ENCODE measurements at regions not wholly inside any gene's neighbourhood (a gene's known extent, or its start where the extent isn't known, plus 50 kb on each side); places are given as distances from the start of the nearest gene placed in this dataset.
"Not testable (repeated sequence)": the region's sequence is repeated elsewhere in the genome, so short reads cannot be mapped to it uniquely, and the experiment has no call there.

- no peak overlapping the region for H3K4me2 ChIP-seq (ENCODE audit: low read length)
- no peaks in the 10 kb centered on the region for H3K4me1 ChIP-seq (ENCODE audit: insufficient read depth, low read length, poor library complexity, severe bottlenecking)
- TF ChIP-seq CTCF (conservative IDR thresholded peaks at IDR 0.05; ENCODE audit: low read length) (no peak), EZH2phosphoT487 (IDR thresholded peaks at IDR 0.05; ENCODE audit: borderline replicate concordance, low read depth, low read length) (no peak)
- no peak overlapping the region for H3K27ac ChIP-seq (ENCODE audit: low read depth, low read length, poor library complexity, severe bottlenecking)
- H3K9me3 ChIP-seq (ENCODE audit: low read length), result no peaks in the 10 kb centered on the region
- BruUV-seq (replicated peaks), result no TSS peak
- no peak overlapping the region for H2AFZ ChIP-seq (ENCODE audit: low read length)
- no peaks in the 10 kb centered on the region for H4K20me1 ChIP-seq (ENCODE audit: insufficient read depth, low read length)
- no peak overlapping the region for H3K4me3 ChIP-seq (ENCODE audit: low read depth, low read length, poor library complexity, severe bottlenecking)
- ChIA-PET POLR2A (interaction anchor here (0.6 kb wide), 1 partner anchor 636 kb away, joined by 3 read pairs; no protein-coding TSS in a partner anchor), CTCF (ENCODE audit: unreplicated experiment) (no interaction called here)
- H3K36me3 ChIP-seq (ENCODE audit: insufficient read depth, low read length), result no peaks in the 10 kb centered on the region
- H3K79me2 ChIP-seq (ENCODE audit: insufficient read depth, low read depth, low read length), result no peaks in the 10 kb centered on the region
- H3K9me2 ChIP-seq (ENCODE audit: insufficient read depth, low read length), result no peaks in the 10 kb centered on the region
- intact Hi-C loops (cut with micrococcal nuclease; ENCODE audit: unreplicated experiment), result no loop called here
- no peak for DNase-seq (ENCODE audit: low spot score)
Observed at GRCh38 chr3:70464465-70464864, 152.0 kb upstream of the MDFIC2 start.

- POLR2A ChIA-PET; H3K4me1 ChIP-seq (ENCODE audit: insufficient read depth, low read length, poor library complexity, severe bottlenecking); H3K9me2 ChIP-seq (ENCODE audit: insufficient read depth, low read length); intact Hi-C loops (cut with micrococcal nuclease; ENCODE audit: unreplicated experiment); BruUV-seq (replicated peaks); H3K27ac ChIP-seq (ENCODE audit: low read depth, low read length, poor library complexity, severe bottlenecking); CTCF ChIA-PET (ENCODE audit: unreplicated experiment); H3K79me2 ChIP-seq (ENCODE audit: insufficient read depth, low read depth, low read length); H3K4me2 ChIP-seq (ENCODE audit: low read length); H3K4me3 ChIP-seq (ENCODE audit: low read depth, low read length, poor library complexity, severe bottlenecking); H3K36me3 ChIP-seq (ENCODE audit: insufficient read depth, low read length); DNase-seq (ENCODE audit: low spot score); H3K9me3 ChIP-seq (ENCODE audit: low read length); H2AFZ ChIP-seq (ENCODE audit: low read length); H4K20me1 ChIP-seq (ENCODE audit: insufficient read depth, low read length): not testable (repeated sequence)
Observed at GRCh38 chr3:70450220-70450619, 137.8 kb upstream of the MDFIC2 start.

- H3K36me3 ChIP-seq (ENCODE audit: insufficient read depth, low read length); H3K79me2 ChIP-seq (ENCODE audit: insufficient read depth, low read depth, low read length); H3K27ac ChIP-seq (ENCODE audit: low read depth, low read length, poor library complexity, severe bottlenecking); DNase-seq (ENCODE audit: low spot score); H3K4me1 ChIP-seq (ENCODE audit: insufficient read depth, low read length, poor library complexity, severe bottlenecking); CTCF ChIA-PET (ENCODE audit: unreplicated experiment); H3K4me3 ChIP-seq (ENCODE audit: low read depth, low read length, poor library complexity, severe bottlenecking); intact Hi-C loops (cut with micrococcal nuclease; ENCODE audit: unreplicated experiment); H2AFZ ChIP-seq (ENCODE audit: low read length); H4K20me1 ChIP-seq (ENCODE audit: insufficient read depth, low read length); H3K9me3 ChIP-seq (ENCODE audit: low read length); BruUV-seq (replicated peaks); H3K9me2 ChIP-seq (ENCODE audit: insufficient read depth, low read length); H3K4me2 ChIP-seq (ENCODE audit: low read length): not testable (repeated sequence)
- POLR2A ChIA-PET, result interaction anchor here (0.6 kb wide), 1 partner anchor 22 kb away, joined by 3 read pairs; no protein-coding TSS in a partner anchor
Observed at GRCh38 chr3:70435422-70435821, 123.0 kb upstream of the MDFIC2 start.

GRCh38 chr3:70433091-70433490, 120.7 kb upstream of the MDFIC2 start:
- no peak for TF ChIP-seq CTCF (conservative IDR thresholded peaks at IDR 0.05; ENCODE audit: low read length)
- no peak for TF ChIP-seq EZH2phosphoT487 (IDR thresholded peaks at IDR 0.05; ENCODE audit: borderline replicate concordance, low read depth, low read length)
- H3K4me2 ChIP-seq (ENCODE audit: low read length), result no peak overlapping the region
- no peaks in the 10 kb centered on the region for H3K36me3 ChIP-seq (ENCODE audit: insufficient read depth, low read length)
- H3K9me2 ChIP-seq (ENCODE audit: insufficient read depth, low read length), result no peaks in the 10 kb centered on the region
- intact Hi-C loops (cut with micrococcal nuclease; ENCODE audit: unreplicated experiment), result no loop called here
- no peaks in the 10 kb centered on the region for H3K9me3 ChIP-seq (ENCODE audit: low read length)
- H3K79me2 ChIP-seq (ENCODE audit: insufficient read depth, low read depth, low read length), result no peaks in the 10 kb centered on the region
- CTCF ChIA-PET (ENCODE audit: unreplicated experiment), result no interaction called here
- POLR2A ChIA-PET, result interaction anchor here (0.5 to 0.8 kb wide), 3 partner anchors 17 to 208 kb away, joined by 3 read pairs; no protein-coding TSS in a partner anchor
- H3K4me3 ChIP-seq (ENCODE audit: low read depth, low read length, poor library complexity, severe bottlenecking), result no peak overlapping the region
- DNase-seq (ENCODE audit: low spot score), result no peak
- BruUV-seq (replicated peaks), result no TSS peak
- H3K4me1 ChIP-seq (ENCODE audit: insufficient read depth, low read length, poor library complexity, severe bottlenecking), result no peaks in the 10 kb centered on the region
- H4K20me1 ChIP-seq (ENCODE audit: insufficient read depth, low read length), result no peaks in the 10 kb centered on the region
- no peak overlapping the region for H3K27ac ChIP-seq (ENCODE audit: low read depth, low read length, poor library complexity, severe bottlenecking)
- H2AFZ ChIP-seq (ENCODE audit: low read length), result no peak overlapping the region

All from OCI-LY7 (cell line).